HepG2 (cell line): ENCODE measurements at regions not wholly inside any gene's neighbourhood (a gene's known extent, or its start where the extent isn't known, plus 50 kb on each side); places are given as distances from the start of the nearest gene placed in this dataset.

Experiments
- ETV6 ChIP-seq: sonication (generic); formaldehyde crosslinking; conservative IDR thresholded peaks from 2 replicates; pipeline ENCODE4 v1.4.0; 2020; ENCODE audit warnings: missing genetic modification reagents
- RAD51 ChIP-seq: fragments of 450-650 bp; IDR thresholded peaks from 2 replicates; pipeline ENCODE4 v1.6.1; 2016; ENCODE audit warnings: borderline replicate concordance
- YY1 ChIP-seq: IDR thresholded peaks from 2 replicates; pipeline ENCODE4 v1.6.1; 2011; ENCODE audit warnings: low read length, low read depth, moderate library complexity, mild to moderate bottlenecking; ENCODE audit not compliant: insufficient read depth, insufficient replicate concordance
- ZFP82 ChIP-seq: sonication (generic); formaldehyde crosslinking; IDR thresholded peaks from 2 replicates; pipeline ENCODE4 v1.5.1; 2020; ENCODE audit warnings: mild to moderate bottlenecking, missing genetic modification reagents, borderline replicate concordance
- ZNF207 ChIP-seq: fragments of 450-650 bp; IDR thresholded peaks from 2 replicates; pipeline ENCODE4 v1.6.1; 2016; ENCODE audit warnings: antibody characterized with exemption, borderline replicate concordance
- ZNF572 ChIP-seq: sonication (generic); formaldehyde crosslinking; IDR thresholded peaks from 2 replicates; pipeline ENCODE4 v1.5.1; 2020; ENCODE audit warnings: mild to moderate bottlenecking, missing genetic modification reagents
- TF ChIP-seq, protein P1 (sequence below): sonication (generic); formaldehyde crosslinking; IDR thresholded peaks from 2 replicates; pipeline ENCODE4 v1.5.0; 2020; ENCODE audit warnings: mild to moderate bottlenecking, missing genetic modification reagents, moderate library complexity

DNA sequence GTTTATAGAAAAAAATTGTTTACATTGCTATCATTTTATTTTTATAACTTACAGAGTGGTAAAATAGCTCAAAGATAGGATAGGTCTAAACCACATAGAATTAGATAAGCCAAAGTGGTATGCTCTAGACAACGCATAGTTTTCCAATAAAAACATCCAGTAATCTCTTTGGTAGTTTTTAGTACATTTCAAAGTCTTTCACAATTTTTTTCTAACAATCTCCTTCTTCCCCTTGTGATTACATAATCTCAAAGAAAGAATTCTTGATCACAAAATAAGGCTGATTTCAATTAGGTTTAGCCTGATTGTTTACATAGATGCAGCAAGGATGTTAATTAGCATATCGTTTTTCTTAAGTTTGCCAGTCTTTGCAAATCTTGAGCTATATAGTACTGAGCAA lies 460.0 kb downstream of the FUT8 start:
- no peak for TF ChIP-seq ZFP82 (CRISPR knock-in tag)
- no peak for TF ChIP-seq ZNF207
- TF ChIP-seq YY1, result no peak
- no peak for TF ChIP-seq ETV6
- TF ChIP-seq RAD51, result no peak
- TF ChIP-seq ZNF572 (CRISPR knock-in tag), result no peak
- TF ChIP-seq, protein P1, sequence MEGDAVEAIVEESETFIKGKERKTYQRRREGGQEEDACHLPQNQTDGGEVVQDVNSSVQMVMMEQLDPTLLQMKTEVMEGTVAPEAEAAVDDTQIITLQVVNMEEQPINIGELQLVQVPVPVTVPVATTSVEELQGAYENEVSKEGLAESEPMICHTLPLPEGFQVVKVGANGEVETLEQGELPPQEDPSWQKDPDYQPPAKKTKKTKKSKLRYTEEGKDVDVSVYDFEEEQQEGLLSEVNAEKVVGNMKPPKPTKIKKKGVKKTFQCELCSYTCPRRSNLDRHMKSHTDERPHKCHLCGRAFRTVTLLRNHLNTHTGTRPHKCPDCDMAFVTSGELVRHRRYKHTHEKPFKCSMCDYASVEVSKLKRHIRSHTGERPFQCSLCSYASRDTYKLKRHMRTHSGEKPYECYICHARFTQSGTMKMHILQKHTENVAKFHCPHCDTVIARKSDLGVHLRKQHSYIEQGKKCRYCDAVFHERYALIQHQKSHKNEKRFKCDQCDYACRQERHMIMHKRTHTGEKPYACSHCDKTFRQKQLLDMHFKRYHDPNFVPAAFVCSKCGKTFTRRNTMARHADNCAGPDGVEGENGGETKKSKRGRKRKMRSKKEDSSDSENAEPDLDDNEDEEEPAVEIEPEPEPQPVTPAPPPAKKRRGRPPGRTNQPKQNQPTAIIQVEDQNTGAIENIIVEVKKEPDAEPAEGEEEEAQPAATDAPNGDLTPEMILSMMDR (CRISPR knock-in tag), result no peak
